WTC11 (cell line): ENCODE measurements at regions not wholly inside any gene's neighbourhood (a gene's known extent, or its start where the extent isn't known, plus 50 kb on each side); places are given as distances from the start of the nearest gene placed in this dataset.
A peak's percentile ranks its signal among the peaks of the same experiment; 100 is the strongest.

Source experiments
- ATAC-seq: fragments of 200-7000 bp; cut with Tn5 transposase; 2 replicates; pipeline ENCODE4 v1.10.0; 2021; ENCODE audit warnings: mild to moderate bottlenecking, moderate library complexity
- CTCF ChIA-PET: fragments of 300-600 bp; sonication (Branson Sonifier 250); formaldehyde crosslinking; loops from one replicate; lab custom pipeline; 2021; ENCODE audit warnings: antibody characterized with exemption; lab: Charles Lee
- POLR2A ChIA-PET: fragments of 350-600 bp; sonication (Branson Sonifier 250); formaldehyde crosslinking; loops from one replicate; lab custom pipeline; 2021; ENCODE audit warnings: antibody characterized with exemption; lab: Charles Lee
- DNase-seq: peaks from one replicate; pipeline ENCODE4 v3.0.0; 2021; ENCODE audit warnings: low spot score
- H3K27ac Mint-ChIP-seq: 2 replicates; pipeline ENCODE4 v1.8.0; 2021; ENCODE audit warnings: mixed read lengths
- H3K27me3 Mint-ChIP-seq: 2 replicates; pipeline ENCODE4 v1.8.0; 2021; ENCODE audit warnings: low read depth, mild to moderate bottlenecking, moderate library complexity, mixed read lengths
- H3K36me3 Mint-ChIP-seq: 2 replicates; pipeline ENCODE4 v1.8.0; 2021; ENCODE audit warnings: mixed read lengths
- H3K4me1 Mint-ChIP-seq: 2 replicates; pipeline ENCODE4 v1.8.0; 2022; ENCODE audit warnings: mixed read lengths
- H3K4me3 Mint-ChIP-seq: 2 replicates; pipeline ENCODE4 v1.8.0; 2021; ENCODE audit warnings: mild to moderate bottlenecking, moderate library complexity, mixed read lengths
- H3K9me3 Mint-ChIP-seq: 2 replicates; pipeline ENCODE4 v1.8.0; 2021; ENCODE audit warnings: mixed read lengths
- ATF1 ChIP-seq: sonication (generic); formaldehyde crosslinking; IDR thresholded peaks from 2 replicates; pipeline ENCODE4 v1.8.1; 2023; ENCODE audit warnings: mild to moderate bottlenecking, moderate library complexity, missing genetic modification reagents
- ATF2 ChIP-seq: sonication (generic); formaldehyde crosslinking; IDR thresholded peaks from 2 replicates; pipeline ENCODE4 v1.8.1; 2022; ENCODE audit warnings: low read depth, missing genetic modification reagents, borderline replicate concordance
- ATF3 ChIP-seq: sonication (generic); formaldehyde crosslinking; conservative IDR thresholded peaks from 2 replicates; pipeline ENCODE4 v1.8.1; 2022; ENCODE audit warnings: mild to moderate bottlenecking, missing genetic modification reagents
- CREB1 ChIP-seq: sonication (generic); formaldehyde crosslinking; IDR thresholded peaks from 2 replicates; pipeline ENCODE4 v1.8.0; 2023; ENCODE audit warnings: mild to moderate bottlenecking, missing genetic modification reagents
- FOXP4 ChIP-seq: sonication (generic); formaldehyde crosslinking; IDR thresholded peaks from 2 replicates; pipeline ENCODE4 v1.8.0; 2022; ENCODE audit warnings: mild to moderate bottlenecking, missing genetic modification reagents
- JUN ChIP-seq: sonication (generic); formaldehyde crosslinking; IDR thresholded peaks from 2 replicates; pipeline ENCODE4 v1.8.0; 2023; ENCODE audit warnings: mild to moderate bottlenecking, missing genetic modification reagents
- KAT7 ChIP-seq: sonication (generic); formaldehyde crosslinking; IDR thresholded peaks from 2 replicates; pipeline ENCODE4 v1.8.1; 2023; ENCODE audit warnings: missing genetic modification reagents, mild to moderate bottlenecking, borderline replicate concordance
- NFYB ChIP-seq: sonication (generic); formaldehyde crosslinking; conservative IDR thresholded peaks from 2 replicates; pipeline ENCODE4 v1.8.0; 2022; ENCODE audit warnings: low read depth, missing genetic modification reagents
- OVOL2 ChIP-seq: fragments of 250-450 bp; sonication (Bioruptor Pico); IDR thresholded peaks from 2 replicates; pipeline ENCODE4 v1.9.0; 2021; ENCODE audit warnings: mild to moderate bottlenecking, borderline replicate concordance
- PREB ChIP-seq: sonication (generic); formaldehyde crosslinking; IDR thresholded peaks from 2 replicates; pipeline ENCODE4 v1.8.1; 2022; ENCODE audit warnings: mild to moderate bottlenecking, missing genetic modification reagents, moderate library complexity, borderline replicate concordance
- PRRX2 ChIP-seq: fragments of 250-450 bp; sonication (Bioruptor Pico); IDR thresholded peaks from 2 replicates; pipeline ENCODE4 v1.8.0; 2021; ENCODE audit warnings: mild to moderate bottlenecking
- RORB ChIP-seq: fragments of 250-450 bp; sonication (Bioruptor Pico); IDR thresholded peaks from 2 replicates; pipeline ENCODE4 v1.9.0; 2021; ENCODE audit warnings: mild to moderate bottlenecking
- SMAD3 ChIP-seq: sonication (generic); formaldehyde crosslinking; IDR thresholded peaks from 2 replicates; pipeline ENCODE4 v1.8.0; 2022; ENCODE audit warnings: missing genetic modification reagents, mild to moderate bottlenecking, borderline replicate concordance
- SP1 ChIP-seq: sonication (generic); formaldehyde crosslinking; conservative IDR thresholded peaks from 2 replicates; pipeline ENCODE4 v1.8.1; 2022; ENCODE audit warnings: missing genetic modification reagents
- TEAD1 ChIP-seq: sonication (generic); formaldehyde crosslinking; IDR thresholded peaks from 2 replicates; pipeline ENCODE4 v1.8.0; 2022; ENCODE audit warnings: mild to moderate bottlenecking, missing genetic modification reagents
- ZBTB43 ChIP-seq: sonication (generic); formaldehyde crosslinking; IDR thresholded peaks from 2 replicates; pipeline ENCODE4 v1.8.1; 2023; ENCODE audit warnings: mild to moderate bottlenecking, missing genetic modification reagents
- ZNF317 ChIP-seq: sonication (generic); formaldehyde crosslinking; IDR thresholded peaks from 2 replicates; pipeline ENCODE4 v1.8.1; 2023; ENCODE audit warnings: low read depth, mild to moderate bottlenecking, moderate library complexity, missing genetic modification reagents, borderline replicate concordance
- TF ChIP-seq, protein P1 (sequence below): fragments of 250-450 bp; sonication (Bioruptor Pico); IDR thresholded peaks from 2 replicates; pipeline ENCODE4 v1.9.0; 2021; ENCODE audit warnings: moderate library complexity, mild to moderate bottlenecking, inconsistent platforms, borderline replicate concordance
- TF ChIP-seq, protein P2 (sequence below): sonication (generic); formaldehyde crosslinking; IDR thresholded peaks from 2 replicates; pipeline ENCODE4 v1.8.1; 2022; ENCODE audit warnings: missing genetic modification reagents, borderline replicate concordance
- TF ChIP-seq, protein P3 (sequence below): sonication (generic); formaldehyde crosslinking; IDR thresholded peaks from 2 replicates; pipeline ENCODE4 v1.8.0; 2023; ENCODE audit warnings: missing genetic modification reagents, mild to moderate bottlenecking, borderline replicate concordance

DNA sequence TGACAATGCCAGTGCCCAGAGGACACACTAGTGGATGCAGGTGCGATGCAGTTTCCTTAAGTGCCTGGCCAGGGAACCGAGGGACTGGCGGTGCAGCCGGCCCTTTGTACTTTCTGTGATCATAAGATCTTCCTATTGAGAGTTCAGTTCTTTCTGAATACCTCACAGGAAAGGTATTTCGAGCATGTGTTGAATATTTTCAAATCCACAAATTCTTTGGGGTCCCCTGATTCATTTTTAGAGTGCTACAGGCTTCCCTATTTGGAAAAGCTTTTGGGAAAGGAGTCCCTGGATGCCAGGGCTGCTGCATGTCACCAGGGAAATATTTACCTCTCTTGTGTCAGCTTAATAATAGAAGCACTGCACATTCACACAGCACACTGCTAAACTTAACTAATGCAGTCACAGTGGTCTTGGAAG, 281.5 kb downstream of the GADD45G start:
- Mint-ChIP-seq H3K9me3 (peaks cover 15% of the 10 kb centered on the region), H3K27ac (no peak overlapping the region), H3K4me1 (peaks cover 9% of the 10 kb centered on the region), H3K36me3 (peaks cover 6% of the 10 kb centered on the region; the same call in 1 of the 2 replicates), H3K4me3 (no peak overlapping the region), H3K27me3 (0 out of 2 replicates have a peak, but pooled peaks cover 2% of the 10 kb centered on the region)
- TF ChIP-seq JUN (CRISPR knock-in tag) (no peak), SMAD3 (CRISPR knock-in tag) (no peak), ZNF317 (no peak)
- TF ChIP-seq, protein P1, sequence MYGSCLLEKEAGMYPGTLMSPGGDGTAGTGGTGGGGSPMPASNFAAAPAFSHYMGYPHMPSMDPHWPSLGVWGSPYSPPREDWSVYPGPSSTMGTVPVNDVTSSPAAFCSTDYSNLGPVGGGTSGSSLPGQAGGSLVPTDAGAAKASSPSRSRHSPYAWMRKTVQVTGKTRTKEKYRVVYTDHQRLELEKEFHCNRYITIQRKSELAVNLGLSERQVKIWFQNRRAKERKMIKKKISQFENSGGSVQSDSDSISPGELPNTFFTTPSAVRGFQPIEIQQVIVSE (CRISPR knock-in tag), result no peak
- no peak for DNase-seq
- CTCF ChIA-PET, result no interaction called here
- ATAC-seq, result 0 out of 2 replicates have a peak, but pooled peaks have one; percentile 26
- POLR2A ChIA-PET, result interaction anchor here (0.9 kb wide), 1 partner anchor 281 kb away, joined by 3 read pairs; the partner anchor contains the start of gene GADD45G

GRCh38 chr9:89887286-89887685, 282.5 kb downstream of the GADD45G start:
- peaks cover 15% of the 10 kb centered on the region for H3K9me3 Mint-ChIP-seq
- DNase-seq, result no peak
- CTCF ChIA-PET, result interaction anchor here (0.8 kb wide), 1 partner anchor 284 kb away, joined by 6 read pairs; no protein-coding TSS in a partner anchor
- POLR2A ChIA-PET, result no interaction called here
- H3K27ac Mint-ChIP-seq, result no peak overlapping the region
- H3K27me3 Mint-ChIP-seq, result 0 out of 2 replicates have a peak, but pooled peaks cover 2% of the 10 kb centered on the region
- no peak overlapping the region for H3K4me3 Mint-ChIP-seq
- peaks cover 9% of the 10 kb centered on the region for H3K4me1 Mint-ChIP-seq
- H3K36me3 Mint-ChIP-seq, result peaks cover 6% of the 10 kb centered on the region; the same call in 1 of the 2 replicates
- ATAC-seq, result no peak
- TF ChIP-seq NFYB (CRISPR knock-in tag) (no peak), PRRX2 (CRISPR knock-in tag) (no peak), ATF2 (CRISPR knock-in tag) (no peak), TEAD1 (no peak), CREB1 (CRISPR knock-in tag) (no peak), FOXP4 (CRISPR knock-in tag) (no peak), SP1 (CRISPR knock-in tag) (no peak), ZBTB43 (CRISPR knock-in tag) (no peak), ATF3 (CRISPR knock-in tag) (no peak), KAT7 (CRISPR knock-in tag) (no peak), ATF1 (no peak), OVOL2 (CRISPR knock-in tag) (no peak), RORB (CRISPR knock-in tag) (no peak), PREB (CRISPR knock-in tag) (no peak)
- TF ChIP-seq, protein P2, sequence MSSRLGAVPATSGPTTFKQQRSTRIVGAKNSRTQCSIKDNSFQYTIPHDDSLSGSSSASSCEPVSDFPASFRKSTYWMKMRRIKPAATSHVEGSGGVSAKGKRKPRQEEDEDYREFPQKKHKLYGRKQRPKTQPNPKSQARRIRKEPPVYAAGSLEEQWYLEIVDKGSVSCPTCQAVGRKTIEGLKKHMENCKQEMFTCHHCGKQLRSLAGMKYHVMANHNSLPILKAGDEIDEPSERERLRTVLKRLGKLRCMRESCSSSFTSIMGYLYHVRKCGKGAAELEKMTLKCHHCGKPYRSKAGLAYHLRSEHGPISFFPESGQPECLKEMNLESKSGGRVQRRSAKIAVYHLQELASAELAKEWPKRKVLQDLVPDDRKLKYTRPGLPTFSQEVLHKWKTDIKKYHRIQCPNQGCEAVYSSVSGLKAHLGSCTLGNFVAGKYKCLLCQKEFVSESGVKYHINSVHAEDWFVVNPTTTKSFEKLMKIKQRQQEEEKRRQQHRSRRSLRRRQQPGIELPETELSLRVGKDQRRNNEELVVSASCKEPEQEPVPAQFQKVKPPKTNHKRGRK (CRISPR knock-in tag), result no peak
- TF ChIP-seq, protein P3, sequence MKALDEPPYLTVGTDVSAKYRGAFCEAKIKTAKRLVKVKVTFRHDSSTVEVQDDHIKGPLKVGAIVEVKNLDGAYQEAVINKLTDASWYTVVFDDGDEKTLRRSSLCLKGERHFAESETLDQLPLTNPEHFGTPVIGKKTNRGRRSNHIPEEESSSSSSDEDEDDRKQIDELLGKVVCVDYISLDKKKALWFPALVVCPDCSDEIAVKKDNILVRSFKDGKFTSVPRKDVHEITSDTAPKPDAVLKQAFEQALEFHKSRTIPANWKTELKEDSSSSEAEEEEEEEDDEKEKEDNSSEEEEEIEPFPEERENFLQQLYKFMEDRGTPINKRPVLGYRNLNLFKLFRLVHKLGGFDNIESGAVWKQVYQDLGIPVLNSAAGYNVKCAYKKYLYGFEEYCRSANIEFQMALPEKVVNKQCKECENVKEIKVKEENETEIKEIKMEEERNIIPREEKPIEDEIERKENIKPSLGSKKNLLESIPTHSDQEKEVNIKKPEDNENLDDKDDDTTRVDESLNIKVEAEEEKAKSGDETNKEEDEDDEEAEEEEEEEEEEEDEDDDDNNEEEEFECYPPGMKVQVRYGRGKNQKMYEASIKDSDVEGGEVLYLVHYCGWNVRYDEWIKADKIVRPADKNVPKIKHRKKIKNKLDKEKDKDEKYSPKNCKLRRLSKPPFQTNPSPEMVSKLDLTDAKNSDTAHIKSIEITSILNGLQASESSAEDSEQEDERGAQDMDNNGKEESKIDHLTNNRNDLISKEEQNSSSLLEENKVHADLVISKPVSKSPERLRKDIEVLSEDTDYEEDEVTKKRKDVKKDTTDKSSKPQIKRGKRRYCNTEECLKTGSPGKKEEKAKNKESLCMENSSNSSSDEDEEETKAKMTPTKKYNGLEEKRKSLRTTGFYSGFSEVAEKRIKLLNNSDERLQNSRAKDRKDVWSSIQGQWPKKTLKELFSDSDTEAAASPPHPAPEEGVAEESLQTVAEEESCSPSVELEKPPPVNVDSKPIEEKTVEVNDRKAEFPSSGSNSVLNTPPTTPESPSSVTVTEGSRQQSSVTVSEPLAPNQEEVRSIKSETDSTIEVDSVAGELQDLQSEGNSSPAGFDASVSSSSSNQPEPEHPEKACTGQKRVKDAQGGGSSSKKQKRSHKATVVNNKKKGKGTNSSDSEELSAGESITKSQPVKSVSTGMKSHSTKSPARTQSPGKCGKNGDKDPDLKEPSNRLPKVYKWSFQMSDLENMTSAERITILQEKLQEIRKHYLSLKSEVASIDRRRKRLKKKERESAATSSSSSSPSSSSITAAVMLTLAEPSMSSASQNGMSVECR (CRISPR knock-in tag), result no peak
